SK-N-SH (cell line): ENCODE measurements at regions not wholly inside any gene's neighbourhood (a gene's known extent, or its start where the extent isn't known, plus 50 kb on each side); places are given as distances from the start of the nearest gene placed in this dataset.

Experiments used
- CTCF ChIA-PET: fragments of 300-600, 350-600 bp; formaldehyde crosslinking; extraction: SDS; loops from one replicate; lab custom pipeline; 2021; lab: Yijun Ruan, JAX
- POLR2A ChIA-PET: fragments of 350-600 bp; sonication (Branson Sonifier 250); formaldehyde crosslinking; extraction: SDS; loops from one replicate; lab custom pipeline; 2020; ENCODE audit warnings: antibody characterized with exemption, inconsistent platforms; lab: Yijun Ruan, JAX
- DNase-seq: peaks from one replicate; pipeline ENCODE4 v3.0.0; 2012
- H2AFZ ChIP-seq: fragments of 200-600 bp; sonication (generic); 2 replicates; pipeline ENCODE4 v1.8.1; 2016; ENCODE audit warnings: antibody characterized with exemption, mild to moderate bottlenecking, low read depth
- H3F3A ChIP-seq: fragments of 200-600 bp; sonication (generic); replicated peaks from 2 replicates; pipeline ENCODE3; 2016; ENCODE audit warnings: antibody characterized with exemption, mild to moderate bottlenecking; ENCODE audit not compliant: insufficient read depth
- H3K27ac ChIP-seq, 2 experiments: fragments of 200-500 bp in 1 of 2; fragments of 200-600 bp in 1 of 2; sonication (Bioruptor generic) in 1 of 2; sonication (generic), shearing (Covaris generic) in 1 of 2; 2 replicates each; pipeline versions ENCODE4 v1.5.1 to v1.6.1; 2014 to 2016; ENCODE audit warnings: low read depth in 2 of 2, inconsistent platforms in 1 of 2, low read length in 1 of 2, mild to moderate bottlenecking in 1 of 2, mixed read lengths in 1 of 2
- H3K27me3 ChIP-seq: fragments of 200-600 bp; sonication (generic), shearing (Covaris generic); 2 replicates; pipeline ENCODE4 v1.6.1; 2016; ENCODE audit warnings: mixed run types; ENCODE audit not compliant: insufficient read depth
- H3K36me3 ChIP-seq, 2 experiments: fragments of 200-500 bp in 1 of 2; fragments of 200-600 bp in 1 of 2; sonication (Bioruptor generic) in 1 of 2; sonication (generic) in 1 of 2; replicated peaks in 1 of 2; 2 replicates each; pipeline versions ENCODE3 to v1.5.1; 2014 to 2016; ENCODE audit warnings: low read length in 1 of 2, mild to moderate bottlenecking in 1 of 2; ENCODE audit not compliant: insufficient read depth in 2 of 2, control insufficient read depth in 1 of 2
- H3K4me1 ChIP-seq, 2 experiments: fragments of 200-500 bp in 1 of 2; fragments of 200-600 bp in 1 of 2; sonication (Bioruptor generic) in 1 of 2; sonication (generic), shearing (Covaris generic) in 1 of 2; 2 replicates each; pipeline versions ENCODE4 v1.5.1 to v1.6.1; 2014 to 2016; ENCODE audit warnings: low read depth in 1 of 2, low read length in 1 of 2, mixed run types in 1 of 2; ENCODE audit not compliant: insufficient read depth in 2 of 2, control insufficient read depth in 1 of 2
- H3K4me2 ChIP-seq: fragments of 200-600 bp; sonication (generic), shearing (Covaris generic); 2 replicates; pipeline ENCODE4 v1.6.1; 2017; ENCODE audit warnings: mixed run types
- H3K4me3 ChIP-seq, 2 experiments: fragments of 200-500 bp in 1 of 2; fragments of 200-600 bp in 1 of 2; sonication (Bioruptor generic) in 1 of 2; sonication (generic), shearing (Covaris generic) in 1 of 2; 2 replicates each; pipeline versions ENCODE4 v1.5.1 to v1.8.1; 2014 to 2016; ENCODE audit warnings: low read depth in 2 of 2, inconsistent platforms in 1 of 2, low read length in 1 of 2, mild to moderate bottlenecking in 1 of 2, mixed read lengths in 1 of 2, moderate library complexity in 1 of 2
- H3K79me2 ChIP-seq: fragments of 200-600 bp; sonication (generic); 2 replicates; pipeline ENCODE4 v1.8.1; 2017; ENCODE audit warnings: mild to moderate bottlenecking; ENCODE audit not compliant: insufficient read depth
- H3K9ac ChIP-seq: fragments of 200-600 bp; sonication (generic); 2 replicates; pipeline ENCODE4 v1.6.1; 2017; ENCODE audit warnings: mixed run types
- H3K9me2 ChIP-seq: fragments of 200-600 bp; sonication (generic); 2 replicates; pipeline ENCODE4 v1.6.1; 2017; ENCODE audit warnings: mixed run types
- H3K9me3 ChIP-seq: fragments of 200-600 bp; sonication (generic); 2 replicates; pipeline ENCODE4 v1.6.1; 2017; ENCODE audit warnings: mixed run types, mild to moderate bottlenecking, moderate library complexity
- H4K20me1 ChIP-seq: fragments of 200-600 bp; sonication (generic); 2 replicates; pipeline ENCODE4 v1.6.1; 2017; ENCODE audit warnings: mild to moderate bottlenecking, mixed run types; ENCODE audit not compliant: insufficient read depth
- FOXM1 ChIP-seq: IDR thresholded peaks from 2 replicates; pipeline ENCODE4 v1.4.0; 2012; ENCODE audit warnings: low read depth, mild to moderate bottlenecking
- GABPA ChIP-seq: IDR thresholded peaks from 2 replicates; pipeline ENCODE4 v1.4.0; 2012; ENCODE audit warnings: low read depth, mild to moderate bottlenecking
- GATA2 ChIP-seq: sonication (generic); formaldehyde crosslinking; IDR thresholded peaks from 2 replicates; pipeline ENCODE4 v1.5.0; 2020; ENCODE audit warnings: mild to moderate bottlenecking, missing genetic modification reagents
- IRF3 ChIP-seq: fragments of 150-350 bp; IDR thresholded peaks from 2 replicates; pipeline ENCODE4 v1.6.1; 2016; ENCODE audit warnings: mild to moderate bottlenecking, low read depth, low read length
- JUND ChIP-seq: IDR thresholded peaks from 2 replicates; pipeline ENCODE4 v1.4.0; 2012
- MEF2A ChIP-seq: IDR thresholded peaks from 2 replicates; pipeline ENCODE4 v1.4.0; 2012; ENCODE audit warnings: low read depth, borderline replicate concordance
- MXI1 ChIP-seq: IDR thresholded peaks from 2 replicates; pipeline ENCODE4 v1.6.1; 2012; ENCODE audit warnings: mild to moderate bottlenecking, low read depth, low read length, improper control_type of control experiment
- NRF1 ChIP-seq: IDR thresholded peaks from 2 replicates; pipeline ENCODE4 v1.6.1; 2012; ENCODE audit warnings: low read depth, mild to moderate bottlenecking, low read length
- PBX3 ChIP-seq: IDR thresholded peaks from 2 replicates; pipeline ENCODE4; 2012
- POLR2AphosphoS5 ChIP-seq: IDR thresholded peaks from 2 replicates; pipeline ENCODE4 v1.6.1; 2012; ENCODE audit warnings: low read depth, low read length
- RAD21 ChIP-seq: IDR thresholded peaks from 2 replicates; pipeline ENCODE4 v1.6.1; 2012; ENCODE audit warnings: mild to moderate bottlenecking, low read length
- RCOR1 ChIP-seq: fragments of 150-350 bp; IDR thresholded peaks from 2 replicates; pipeline ENCODE4 v1.6.1; 2017; ENCODE audit warnings: antibody characterized with exemption, low read length
- REST ChIP-seq: IDR thresholded peaks from 2 replicates; pipeline ENCODE4 v1.6.1; 2012; ENCODE audit warnings: mild to moderate bottlenecking, low read depth, low read length, moderate library complexity
- SMC3 ChIP-seq: IDR thresholded peaks from 2 replicates; pipeline ENCODE4 v1.6.1; 2012; ENCODE audit warnings: low read depth, low read length, improper control_type of control experiment
- TCF12 ChIP-seq: IDR thresholded peaks from 2 replicates; pipeline ENCODE4 v1.4.0; 2012
- USF1 ChIP-seq: IDR thresholded peaks from 2 replicates; pipeline ENCODE4 v1.4.0; 2012; ENCODE audit warnings: low read depth, borderline replicate concordance
- WGBS: methylation state at CpG from one replicate; pipeline ENCODE4 v1.1.6; 2017; ENCODE audit warnings: low lambda C conversion rate; 5-methylcytosine and 5-hydroxymethylcytosine counted together

- Histone ChIP-seq H3K9me2 (no peaks in the 10 kb centered on the region), H2AFZ (no peak overlapping the region)
- 48% methylated on average over 3 of the region's 3 CpGs for WGBS
- TF ChIP-seq GABPA (no peak), MXI1 (no peak), MEF2A (no peak), IRF3 (no peak), PBX3 (no peak), RAD21 (no peak), FOXM1 (no peak), TCF12 (no peak)
- TF ChIP-seq, all 33 proteins: peak for 0
- no peak overlapping the region for H3K4me2 ChIP-seq
- H3K4me1 ChIP-seq: no peaks in the 10 kb centered on the region
- POLR2A ChIA-PET: no interaction called here
- CTCF ChIA-PET: interaction anchor here (1.7 kb wide), 1 partner anchor 9 kb away, joined by 4 read pairs; no protein-coding TSS in a partner anchor
- no peaks in the 10 kb centered on the region for H3K9me3 ChIP-seq
- H3F3A ChIP-seq: no peaks in the 10 kb centered on the region
- H4K20me1 ChIP-seq: no peaks in the 10 kb centered on the region
- DNase-seq: no peak
- no peak overlapping the region for H3K27ac ChIP-seq
- no peaks in the 10 kb centered on the region; the same call in 1 of the 2 replicates for H3K27me3 ChIP-seq
- no peak overlapping the region for H3K4me3 ChIP-seq
- H3K36me3 ChIP-seq: no peaks in the 10 kb centered on the region
- H3K9ac ChIP-seq: no peak overlapping the region
- no peaks in the 10 kb centered on the region for H3K79me2 ChIP-seq
These were observed 110.8 kb upstream of the TMEM45B start for GRCh38 chr11:129704831-129705230.

GRCh38 chr11:129705341-129705740 lies 110.3 kb upstream of the TMEM45B start:
- no peaks in the 10 kb centered on the region; the same call in 1 of the 2 replicates for H3K27me3 ChIP-seq
- no peaks in the 10 kb centered on the region for H3K79me2 ChIP-seq
- no peak overlapping the region for H3K4me3 ChIP-seq
- H3K27ac ChIP-seq: no peak overlapping the region
- DNase-seq: no peak
- no peaks in the 10 kb centered on the region for H3K36me3 ChIP-seq
- H3K9me3 ChIP-seq: no peaks in the 10 kb centered on the region
- H3K4me2 ChIP-seq: no peak overlapping the region
- no peaks in the 10 kb centered on the region for H3F3A ChIP-seq
- H3K9ac ChIP-seq: no peak overlapping the region
- CTCF ChIA-PET: interaction anchor here (1.7 kb wide), 1 partner anchor 10 kb away, joined by 4 read pairs; no protein-coding TSS in a partner anchor
- H4K20me1 ChIP-seq: no peaks in the 10 kb centered on the region
- no peak for TF ChIP-seq GATA2 (CRISPR knock-in tag)
- TF ChIP-seq USF1: no peak
- TF ChIP-seq RAD21: no peak
- TF ChIP-seq RCOR1: no peak
- no peak for TF ChIP-seq SMC3
- no peak for TF ChIP-seq JUND
- no peak for TF ChIP-seq POLR2AphosphoS5
- TF ChIP-seq NRF1: no peak
- TF ChIP-seq REST: no peak
- TF ChIP-seq, all 33 proteins: peak for 0
- Histone ChIP-seq H2AFZ (no peak overlapping the region), H3K4me1 (no peaks in the 10 kb centered on the region), H3K9me2 (no peaks in the 10 kb centered on the region)
- WGBS: 45% methylated on average over 8 of the region's 8 CpGs
- POLR2A ChIA-PET: no interaction called here
